ENCODE measurements at regions not wholly inside any gene's neighbourhood (a gene's known extent, or its start where the extent isn't known, plus 50 kb on each side); places are given as distances from the start of the nearest gene placed in this dataset.

DNA sequence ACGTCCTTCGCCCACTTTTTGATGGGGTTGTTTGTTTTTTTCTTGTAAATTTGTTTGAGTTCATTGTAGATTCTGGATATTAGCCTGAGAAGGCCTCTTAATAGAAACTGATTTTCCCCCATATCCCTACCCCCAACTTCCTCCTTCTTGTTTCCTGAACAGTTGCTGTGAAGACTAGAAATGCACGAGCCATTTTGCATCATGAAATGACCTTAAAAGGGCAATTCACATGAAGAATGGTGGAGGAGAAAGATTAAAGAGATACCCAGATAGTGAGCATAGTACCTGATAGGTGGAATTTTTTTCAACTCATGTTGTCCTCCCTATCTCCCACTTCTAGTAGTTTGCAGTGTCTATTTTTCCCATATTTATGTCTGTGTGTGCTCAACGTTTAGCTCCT is 55.2 kb upstream of the KCNH8 start:
- no peak for DNase-seq

- no peak for DNase-seq
These were observed 70.9 kb upstream of the KCNH8 start for GRCh38 chr3:19077388-19077787.

DNA sequence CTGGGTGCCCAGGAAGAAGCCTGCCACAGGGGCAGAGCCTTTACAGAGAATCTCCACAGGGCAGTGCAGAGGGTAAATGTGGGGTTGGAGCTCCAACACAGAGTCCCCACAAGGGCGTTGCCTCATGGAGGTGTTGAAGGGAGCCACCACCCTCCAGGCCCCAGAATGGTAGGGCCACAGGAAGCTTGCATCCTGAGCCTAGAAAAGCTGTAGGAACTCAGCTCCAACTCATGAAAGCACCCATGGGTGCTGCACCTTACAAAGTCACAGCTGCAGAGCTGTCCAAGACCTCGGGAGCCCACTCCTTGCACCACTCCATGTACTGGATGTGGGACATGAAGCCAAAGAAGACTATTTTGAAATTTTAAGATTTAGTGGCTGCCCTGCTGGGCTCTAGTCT is 73.3 kb upstream of the KCNH8 start:
- DNase-seq: no peak

GRCh38 chr3:19074257-19074900 is 73.9 kb upstream of the KCNH8 start:
- no peak for DNase-seq

DNA sequence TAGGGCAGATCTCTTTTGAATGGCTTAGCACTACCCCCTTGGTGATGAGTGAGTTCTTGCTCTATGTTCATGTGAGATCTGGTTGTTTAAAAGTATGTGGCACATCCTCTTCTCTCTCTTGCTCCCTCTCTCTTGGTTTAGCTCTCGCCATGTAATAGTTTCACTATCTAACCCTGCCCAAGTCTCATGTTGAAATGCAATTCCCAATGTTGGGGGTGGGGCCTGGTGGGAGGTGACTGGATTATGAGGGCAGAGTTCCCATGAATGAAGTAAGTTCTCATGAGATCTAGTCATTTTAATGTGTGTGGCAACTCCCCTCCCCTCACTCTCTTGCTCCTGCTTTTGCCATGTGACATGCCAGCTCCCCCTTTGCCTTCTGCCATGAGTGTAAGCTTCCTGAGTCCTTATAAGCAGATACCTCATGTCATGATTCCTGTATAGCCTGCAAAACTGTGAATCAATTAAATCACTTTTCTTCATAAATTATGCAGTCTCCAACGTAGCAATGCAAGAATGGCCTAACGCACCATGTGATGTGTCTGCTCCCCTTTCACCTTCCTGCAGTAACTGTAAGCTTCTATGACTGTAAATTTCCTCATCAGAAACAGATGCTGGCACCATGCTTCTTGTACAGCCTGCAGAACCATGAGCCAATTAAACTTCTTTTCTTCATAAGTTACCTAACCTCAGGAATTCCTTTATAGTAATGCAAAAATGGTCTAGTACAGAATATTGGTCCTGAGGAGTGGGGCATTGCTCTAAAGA is 74.8 kb upstream of the KCNH8 start:
- no peak for DNase-seq

DNA sequence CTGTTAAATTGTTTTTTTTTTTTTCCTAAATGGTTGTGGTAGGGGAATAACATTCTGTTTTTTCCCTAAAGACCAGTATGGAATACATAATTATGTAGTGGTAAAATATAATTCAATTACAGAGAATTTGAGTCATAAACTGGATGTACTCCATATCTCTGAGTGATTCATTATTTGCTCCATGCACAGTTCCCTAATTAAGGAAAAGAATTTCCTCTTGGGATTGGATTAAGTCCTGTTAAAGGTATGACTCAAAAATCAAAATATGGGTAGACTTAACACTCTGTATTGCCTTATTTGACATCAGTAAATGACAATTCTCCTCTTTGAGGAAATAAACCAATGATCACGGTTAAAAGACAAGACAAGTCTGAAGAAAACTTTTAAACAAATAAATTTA is 78.0 kb upstream of the KCNH8 start:
- no peak for DNase-seq

DNA sequence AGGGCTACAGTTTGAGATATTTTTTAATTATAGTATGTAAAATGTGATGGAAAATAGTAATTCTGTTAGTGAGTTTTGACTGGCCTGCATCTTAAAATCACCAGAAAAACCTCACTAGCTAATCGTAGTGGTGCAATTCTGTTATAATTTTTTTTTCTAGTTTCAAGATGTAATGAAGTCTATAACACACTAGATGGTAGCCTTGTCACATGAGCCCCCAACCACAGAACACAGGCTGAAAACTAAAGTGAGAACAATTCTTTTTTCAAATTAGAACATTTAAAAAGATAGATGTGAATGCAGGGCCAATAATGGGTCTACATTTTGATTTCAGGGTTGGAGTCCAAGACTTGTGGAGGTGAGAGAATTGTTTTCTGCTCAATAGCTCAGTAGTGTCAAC is 83.3 kb upstream of the KCNH8 start:
- no peak for DNase-seq

DNA sequence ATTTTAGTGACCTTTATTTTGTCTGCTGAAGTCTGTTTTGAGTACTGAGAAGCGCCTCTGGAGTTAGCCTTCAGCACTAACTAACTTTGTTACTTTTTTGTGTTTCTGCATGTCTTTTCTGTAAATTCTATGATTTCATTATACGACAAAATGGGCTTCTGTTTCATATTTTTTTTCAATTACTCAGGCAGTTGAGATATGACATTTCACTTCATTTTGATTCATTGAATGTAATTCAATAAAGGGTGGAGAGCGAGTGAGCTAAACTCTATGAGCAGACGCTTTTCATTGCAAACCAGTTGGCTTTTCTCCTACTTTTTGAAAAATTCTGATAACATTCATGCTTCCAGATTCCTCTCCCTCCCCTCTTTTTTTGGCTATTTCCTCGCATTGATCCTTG is 84.4 kb upstream of the KCNH8 start:
- no peak for DNase-seq

DNA sequence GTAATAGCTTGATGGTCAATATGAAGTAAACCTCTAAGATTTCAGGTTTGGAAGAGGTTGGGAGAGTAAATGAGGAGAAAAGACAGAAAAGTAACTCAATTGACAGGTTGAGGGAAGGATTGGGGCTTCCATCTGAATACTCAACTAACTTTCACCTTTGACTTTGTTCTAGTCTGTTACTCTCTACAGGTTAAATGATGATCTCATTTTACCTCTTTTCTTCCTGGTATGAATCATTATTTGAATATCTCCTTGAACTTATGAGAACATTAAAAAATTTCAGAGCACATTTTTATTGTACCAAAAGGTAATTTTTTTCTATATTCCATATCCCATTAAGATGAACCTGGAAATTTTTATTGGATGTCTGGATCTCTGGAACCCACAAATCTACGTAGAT is 87.9 kb upstream of the KCNH8 start:
- DNase-seq: no peak

DNA sequence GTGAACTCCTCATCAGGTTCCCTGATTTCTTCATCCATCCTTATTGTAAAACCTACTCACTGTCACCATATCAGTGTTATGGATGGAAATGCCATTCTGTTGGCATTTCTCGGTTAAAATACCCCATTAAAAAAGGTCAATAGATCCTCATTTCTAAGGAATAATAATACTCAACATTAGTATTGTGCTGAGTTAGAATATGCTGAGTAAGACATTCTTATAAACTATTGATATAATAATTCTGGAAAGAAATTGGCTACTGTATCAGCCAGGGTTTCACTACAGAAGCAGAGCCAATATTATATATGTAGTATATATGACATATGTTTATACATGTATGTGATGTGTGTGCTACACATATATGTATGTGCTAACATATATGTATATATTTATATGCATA is 95.4 kb upstream of the KCNH8 start:
- DNase-seq: no peak

DNA sequence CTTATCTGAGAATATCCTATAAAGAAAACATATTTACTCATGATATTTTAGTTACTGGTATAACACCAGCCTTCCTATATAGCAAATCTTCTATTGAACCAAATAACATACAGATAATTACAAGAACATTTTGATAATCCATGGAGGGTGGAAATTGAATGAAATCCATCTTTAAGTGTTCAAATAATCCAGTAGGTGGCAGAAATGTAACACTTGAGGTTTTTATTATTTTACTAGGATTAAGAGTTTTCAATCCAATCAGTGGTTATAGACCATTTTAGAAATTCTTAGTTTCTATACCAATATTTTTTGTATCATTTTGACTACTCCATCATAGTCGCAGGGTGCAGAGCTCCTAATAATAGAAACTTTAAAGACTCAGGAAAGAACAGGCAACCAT is 101.9 kb upstream of the KCNH8 start:
- no peak for DNase-seq

DNA sequence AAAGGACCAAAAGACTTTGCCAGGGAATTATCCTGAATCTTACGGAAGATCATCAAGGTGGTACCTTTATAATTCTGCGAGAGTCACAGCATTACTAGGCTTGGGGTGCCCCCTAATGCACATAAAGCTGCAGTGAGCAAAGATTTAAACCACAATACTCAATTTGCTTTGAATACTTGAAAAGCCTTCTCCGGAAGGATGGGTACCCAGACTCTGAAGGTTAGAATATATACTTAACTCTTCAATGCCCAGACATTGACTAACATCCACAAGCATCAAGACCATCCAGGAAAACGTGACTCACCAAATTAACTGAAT is 117.8 kb upstream of the KCNH8 start:
- DNase-seq: no peak

DNA sequence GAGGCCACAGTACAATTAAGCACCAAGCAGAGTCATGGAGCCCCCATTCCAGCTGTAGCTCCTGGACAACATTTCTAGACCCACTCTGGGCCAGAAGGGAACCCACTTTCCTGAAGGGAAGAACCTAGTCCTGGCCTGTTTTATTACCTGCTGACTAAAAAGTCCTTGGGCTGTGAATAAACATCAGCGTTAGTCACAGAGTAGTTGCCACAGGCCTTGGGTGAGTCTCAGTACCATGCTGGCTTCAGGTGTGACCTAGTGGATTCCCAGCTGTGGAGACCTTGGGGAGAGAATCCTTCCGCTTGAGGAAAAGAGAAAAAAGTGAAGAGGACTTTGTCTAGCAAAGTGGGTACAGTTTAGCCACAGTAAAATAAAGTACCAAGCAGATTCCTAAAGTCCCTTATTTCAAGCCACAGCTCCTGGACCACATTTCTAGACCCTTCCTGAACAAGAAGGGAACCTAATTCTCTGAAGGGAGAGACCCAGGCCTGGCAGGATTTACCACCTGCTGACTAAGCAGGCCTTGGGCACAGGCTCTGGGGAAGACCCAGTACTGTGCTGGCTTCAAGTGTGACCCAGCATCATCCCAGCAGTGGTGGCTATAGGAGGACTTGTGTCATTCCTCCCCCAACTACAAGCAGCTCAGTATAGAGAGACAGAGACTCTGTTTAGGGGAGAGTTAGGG is 118.3 kb upstream of the KCNH8 start:
- no peak for DNase-seq

DNA sequence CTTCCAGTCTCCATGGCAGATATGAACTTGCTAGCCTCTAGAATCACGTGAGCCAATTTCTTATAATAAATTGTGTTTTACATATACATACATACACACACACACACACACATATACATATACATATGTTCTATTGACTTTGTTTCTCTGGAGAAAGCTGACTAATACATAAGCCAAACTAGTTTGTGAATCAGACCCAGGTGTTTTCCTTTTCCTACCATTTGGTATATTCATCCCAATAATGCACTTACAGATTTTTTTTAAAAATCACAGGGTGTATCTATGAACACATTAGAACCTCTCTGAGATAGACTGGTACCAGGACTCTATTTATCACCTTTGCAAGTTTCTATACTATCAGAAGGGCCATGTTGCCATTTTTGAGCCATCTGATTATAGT is 122.9 kb upstream of the KCNH8 start:
- DNase-seq: no peak

- no peak for DNase-seq
These were observed 125.8 kb upstream of the KCNH8 start for GRCh38 chr3:19022546-19022945.

DNA sequence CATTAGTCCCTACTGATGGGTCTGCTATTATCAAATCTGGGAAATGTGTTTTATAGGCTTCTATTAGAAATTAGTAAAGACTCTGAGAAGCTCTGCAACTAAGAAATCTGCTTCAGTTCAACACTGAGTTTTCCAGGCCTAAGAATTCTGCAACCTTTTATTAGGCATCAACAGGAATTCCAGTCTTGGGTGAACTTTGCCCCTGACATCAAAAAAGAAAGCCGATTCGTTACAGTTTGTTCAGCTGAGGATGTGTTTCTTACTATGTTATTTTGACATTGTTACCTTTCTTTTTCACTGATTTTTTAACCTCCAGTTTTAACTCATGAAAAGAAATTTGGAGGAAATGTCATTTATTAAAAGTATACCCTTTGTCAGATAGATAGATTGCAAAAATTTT is 131.5 kb upstream of the KCNH8 start:
- DNase-seq: no peak

- DNase-seq: no peak
These were observed 134.4 kb upstream of the KCNH8 start for GRCh38 chr3:19013879-19014278.

DNA sequence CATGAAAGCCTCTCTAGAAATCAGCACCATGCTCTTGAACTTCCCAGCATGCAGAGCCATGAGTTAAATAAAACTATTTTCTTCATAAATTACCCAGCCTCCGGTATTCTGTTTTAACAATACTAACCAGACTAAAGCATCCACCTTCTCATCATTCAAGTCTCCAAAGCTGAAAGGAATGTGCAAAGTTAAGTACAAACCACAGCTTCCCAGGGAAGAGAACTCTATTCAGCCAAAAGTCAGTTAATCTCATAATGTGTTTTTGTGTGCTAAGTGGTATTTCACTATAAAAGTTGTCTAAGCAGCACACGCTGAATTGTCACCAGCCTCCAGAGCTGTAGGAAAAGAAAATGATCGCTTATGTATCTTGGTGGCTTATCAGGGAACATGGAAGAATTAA is 135.5 kb upstream of the KCNH8 start:
- DNase-seq: no peak

DNA sequence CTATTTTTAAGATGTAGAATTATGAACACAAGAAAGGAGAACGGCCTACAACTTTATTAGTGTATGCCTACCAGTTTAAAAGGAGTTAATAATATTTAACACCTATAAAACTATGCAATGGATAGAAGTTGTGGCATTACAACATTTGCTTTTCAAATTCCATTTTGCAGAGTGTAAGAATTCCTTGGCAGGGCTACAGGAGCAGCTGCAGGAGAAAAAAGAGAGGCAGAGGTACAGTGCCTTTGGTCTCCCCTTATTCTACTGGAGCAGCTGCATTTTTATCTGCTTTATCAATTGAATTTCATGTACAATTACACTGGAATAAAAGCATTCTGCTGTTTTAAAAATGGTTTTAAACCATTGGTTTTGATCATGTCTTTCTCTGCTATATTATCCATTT is 145.7 kb upstream of the KCNH8 start:
- no peak for DNase-seq

DNA sequence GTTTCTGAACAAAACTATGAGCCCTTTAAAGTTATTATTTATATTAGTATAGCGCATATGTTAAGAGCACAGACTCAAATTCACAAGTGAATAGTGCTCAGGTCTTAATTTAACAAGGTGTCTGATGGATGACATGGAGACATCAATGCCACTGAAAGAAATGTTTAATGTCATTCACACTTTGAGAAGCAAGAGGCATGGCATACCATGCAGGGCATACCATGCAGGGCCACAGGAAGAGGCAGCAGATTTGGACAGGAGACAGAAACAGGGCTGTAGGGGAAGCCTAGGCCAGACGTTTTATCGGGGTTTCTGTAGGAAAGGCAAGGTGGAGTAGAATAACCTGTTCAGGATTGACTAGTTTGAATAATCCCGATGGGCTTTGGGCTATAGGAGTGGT is 150.2 kb upstream of the KCNH8 start:
- DNase-seq: no peak

DNA sequence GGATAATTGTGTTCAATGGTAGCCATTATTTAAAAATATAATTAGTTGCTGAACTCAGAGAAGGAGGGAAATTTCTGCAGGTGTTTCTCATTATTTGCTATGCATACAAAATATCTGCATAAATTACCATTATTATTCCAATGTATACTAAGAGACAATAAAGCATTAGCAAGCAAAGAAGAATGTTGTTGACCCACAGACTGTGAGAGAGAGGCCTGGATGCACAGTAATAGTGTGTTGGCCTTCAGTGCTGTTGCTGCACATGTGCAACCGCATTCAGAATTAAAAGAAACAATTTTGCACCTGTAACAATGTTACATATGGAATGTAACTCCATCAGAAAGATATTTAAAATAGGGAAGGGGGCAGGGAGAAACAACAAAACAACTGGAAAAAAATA is 155.6 kb upstream of the KCNH8 start:
- no peak for DNase-seq

DNA sequence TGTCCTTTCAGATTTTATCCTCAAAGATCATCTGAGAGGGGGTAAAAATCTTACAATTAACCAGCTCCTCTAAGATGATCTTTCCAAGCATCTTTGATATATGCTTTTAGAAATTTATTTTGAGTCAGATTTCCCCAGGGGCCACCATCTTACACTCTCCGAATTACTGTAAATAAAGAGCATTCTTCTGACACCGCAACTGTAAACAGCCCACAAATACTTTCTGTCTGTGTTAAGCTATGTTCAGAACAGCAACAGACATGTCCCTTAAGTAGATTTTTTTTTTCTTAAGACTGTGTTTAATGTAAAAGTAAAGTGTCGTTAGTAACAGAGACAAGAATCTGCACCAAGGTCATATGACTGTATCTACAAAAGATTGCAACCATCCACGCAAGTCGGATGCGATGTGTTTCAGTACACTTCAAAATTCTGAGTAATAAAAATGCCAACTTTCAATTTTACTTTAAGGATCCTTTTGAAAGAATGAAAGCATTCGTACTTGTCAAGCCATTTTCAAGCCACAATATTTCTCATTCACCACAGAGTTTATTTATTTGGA is 159.0 kb upstream of the KCNH8 start:
- DNase-seq: peak; percentile 14

DNA sequence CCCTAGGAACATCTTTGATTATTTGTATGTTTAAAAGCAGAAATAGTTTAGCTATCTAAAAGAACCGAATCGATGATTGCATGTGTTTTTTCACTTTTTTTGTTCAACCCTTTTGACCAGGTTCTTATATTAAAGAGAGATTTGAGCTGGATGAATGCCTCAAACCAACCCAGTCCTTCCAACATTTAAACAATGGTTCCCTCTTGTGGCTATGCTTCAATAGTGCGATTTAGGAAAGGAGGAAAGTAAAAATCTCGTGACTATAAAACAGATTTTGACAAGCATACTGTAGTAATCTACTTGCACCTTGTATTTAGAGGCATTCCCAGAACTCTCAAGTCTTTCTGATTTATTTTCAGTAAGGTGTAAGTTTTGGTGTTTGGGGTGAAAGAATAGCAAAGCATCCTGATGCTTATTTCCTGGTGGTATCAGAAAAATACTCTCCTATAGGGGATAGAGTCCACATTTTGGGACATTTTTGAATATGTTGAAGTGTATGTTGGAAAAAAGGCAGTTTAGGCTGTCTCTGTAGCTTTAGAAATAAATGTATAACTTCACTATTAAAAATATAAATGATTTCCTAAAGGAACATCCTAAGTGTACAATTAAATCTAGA is 159.6 kb upstream of the KCNH8 start:
- DNase-seq: no peak
